GM10266 (cell line): ENCODE measurements at regions not wholly inside any gene's neighbourhood (a gene's known extent, or its start where the extent isn't known, plus 50 kb on each side); places are given as distances from the start of the nearest gene placed in this dataset.

Source experiments
- DNase-seq: peaks from one replicate; pipeline ENCODE4 v3.0.0; 2012; ENCODE audit errors: extremely low spot score
- CTCF ChIP-seq: IDR thresholded peaks from 2 replicates; pipeline ENCODE4 v1.5.1; 2012; ENCODE audit warnings: mild to moderate bottlenecking, low read depth; ENCODE audit not compliant: control insufficient read depth, insufficient read depth; ENCODE audit errors: missing control alignments

DNA sequence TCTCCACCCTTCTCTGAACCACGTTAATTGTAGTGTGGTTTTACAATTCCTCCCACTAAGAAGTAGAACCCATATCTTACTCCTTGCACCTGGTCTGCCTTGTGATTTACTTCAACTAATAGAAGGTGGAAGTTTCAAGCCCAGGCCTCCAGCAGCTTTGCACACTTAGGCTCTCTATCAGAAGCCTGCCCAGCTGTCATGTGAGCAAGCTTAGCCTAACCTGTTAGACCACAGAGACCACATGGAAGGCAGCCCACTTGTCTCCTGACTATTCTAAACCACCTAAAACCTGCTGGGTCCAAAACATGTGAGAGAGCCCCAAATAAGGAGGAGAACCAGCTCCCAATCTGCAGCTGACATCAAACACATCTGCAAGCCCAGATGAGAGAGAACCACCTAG is 127.6 kb upstream of the BTBD3 start:
- DNase-seq = no peak
- TF ChIP-seq CTCF = no peak

GRCh38 chr20:11791316-11791715 is 126.4 kb upstream of the BTBD3 start:
- DNase-seq = no peak
- no peak for TF ChIP-seq CTCF

- TF ChIP-seq CTCF = no peak
- DNase-seq = no peak
These were observed 125.7 kb upstream of the BTBD3 start for GRCh38 chr20:11791835-11792567.

DNA sequence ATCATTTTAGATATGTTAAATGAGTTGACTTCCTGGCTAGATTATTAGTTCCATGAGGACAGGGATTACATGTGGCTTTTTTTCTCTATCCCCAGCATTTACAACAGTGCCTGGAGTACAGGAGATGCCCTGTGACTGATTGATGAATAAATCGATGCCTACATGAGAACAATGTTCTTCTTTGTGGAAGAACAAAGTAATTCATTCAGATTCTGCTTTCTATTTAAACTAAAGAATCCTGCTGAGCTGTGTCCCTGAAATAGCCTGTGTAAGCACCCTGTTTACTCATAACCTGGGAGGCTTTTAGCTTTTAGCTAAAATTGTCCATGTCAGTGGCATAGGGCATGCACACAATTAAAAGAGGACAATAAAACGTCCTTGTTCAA is 125.1 kb upstream of the BTBD3 start:
- no peak for TF ChIP-seq CTCF
- no peak for DNase-seq

DNA sequence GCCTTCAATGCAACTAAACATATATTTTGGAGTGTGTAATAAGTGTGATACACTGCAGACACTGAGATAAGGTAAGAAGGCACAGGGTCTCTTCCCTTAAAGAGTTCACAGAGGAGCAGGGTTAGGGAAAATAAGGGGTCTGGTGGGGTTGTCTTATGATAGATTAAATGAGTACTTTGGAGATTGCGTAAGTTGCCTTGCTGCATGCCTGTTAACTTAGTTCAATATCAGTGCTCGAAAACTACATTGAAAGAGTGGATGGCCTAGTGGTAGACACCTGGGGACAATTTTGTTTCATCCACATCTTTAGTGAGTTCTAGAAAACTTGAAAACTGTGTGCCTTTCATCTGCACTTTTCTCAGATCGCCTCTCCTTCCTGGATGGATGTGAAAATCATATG is 123.2 kb upstream of the BTBD3 start:
- no peak for DNase-seq
- TF ChIP-seq CTCF = no peak

- no peak for DNase-seq
- no peak for TF ChIP-seq CTCF
These were observed 122.5 kb upstream of the BTBD3 start for GRCh38 chr20:11795071-11795615.

- DNase-seq = no peak
- no peak for TF ChIP-seq CTCF
These were observed 121.7 kb upstream of the BTBD3 start for GRCh38 chr20:11796026-11796425.
